Neural cell (in vitro differentiated cells): ENCODE measurements at regions not wholly inside any gene's neighbourhood (a gene's known extent, or its start where the extent isn't known, plus 50 kb on each side); places are given as distances from the start of the nearest gene placed in this dataset.

ENCODE experiments used
- H2AFZ ChIP-seq: fragments of 200-600, 300-800 bp; sonication (generic), shearing (Covaris generic); 2 replicates; pipeline ENCODE4 v1.6.0; 2014; ENCODE audit warnings: low read depth, mild to moderate bottlenecking, antibody characterized with exemption, low read length, moderate library complexity
- H3F3A ChIP-seq: fragments of 200-600 bp; shearing (Covaris generic); 2 replicates; pipeline ENCODE4 v1.6.1; 2016; ENCODE audit warnings: mild to moderate bottlenecking, moderate library complexity, mixed read lengths, antibody characterized with exemption, low read length; ENCODE audit not compliant: insufficient read depth, poor library complexity, severe bottlenecking
- H3K27ac ChIP-seq: fragments of 200-600, 300-800 bp; sonication (generic), shearing (Covaris generic); 2 replicates; pipeline ENCODE4 v1.5.1; 2014; ENCODE audit warnings: mild to moderate bottlenecking, low read length, moderate library complexity
- H3K27me3 ChIP-seq: fragments of 300-800, 200-600 bp; sonication (generic), shearing (Covaris generic); 2 replicates; pipeline ENCODE4 v1.6.0; 2014; ENCODE audit warnings: mild to moderate bottlenecking, low read depth, low read length, moderate library complexity; ENCODE audit not compliant: insufficient read depth
- H3K36me3 ChIP-seq: fragments of 300-800, 200-600 bp; sonication (generic), shearing (Covaris generic); 2 replicates; pipeline ENCODE4 v1.5.1; 2014; ENCODE audit warnings: mild to moderate bottlenecking, antibody characterized with exemption, low read length, moderate library complexity; ENCODE audit not compliant: insufficient read depth
- H3K4me2 ChIP-seq: fragments of 300-800, 200-600 bp; sonication (generic), shearing (Covaris generic); 2 replicates; pipeline ENCODE4 v1.6.0; 2014; ENCODE audit warnings: mild to moderate bottlenecking, low read length
- H3K4me3 ChIP-seq: fragments of 300-800, 200-600 bp; sonication (generic), shearing (Covaris generic); 2 replicates; pipeline ENCODE4 v1.5.1; 2014; ENCODE audit warnings: mild to moderate bottlenecking, low read length, moderate library complexity
- H3K79me2 ChIP-seq: fragments of 200-600 bp; shearing (Covaris generic); replicated peaks from 2 replicates; pipeline ENCODE4 v1.6.0; 2014; ENCODE audit warnings: mild to moderate bottlenecking, low read length, moderate library complexity; ENCODE audit not compliant: insufficient read depth
- H3K9ac ChIP-seq: fragments of 300-800, 200-600 bp; sonication (generic), shearing (Covaris generic); 2 replicates; pipeline ENCODE4 v1.6.1; 2016; ENCODE audit warnings: mild to moderate bottlenecking, low read length, mixed read lengths
- H3K9me2 ChIP-seq: fragments of 200-600 bp; shearing (Covaris generic); 2 replicates; pipeline ENCODE4 v1.6.1; 2016; ENCODE audit warnings: mild to moderate bottlenecking, low read length, mixed read lengths; ENCODE audit not compliant: insufficient read depth
- H3K9me3 ChIP-seq: fragments of 200-600, 300-800 bp; sonication (generic), shearing (Covaris generic); 2 replicates; pipeline ENCODE4 v1.6.1; 2016; ENCODE audit warnings: mild to moderate bottlenecking, mixed run types, low read length, moderate library complexity, mixed read lengths
- H4K20me1 ChIP-seq: fragments of 200-600 bp; shearing (Covaris generic); 2 replicates; pipeline ENCODE4 v1.6.1; 2016; ENCODE audit warnings: mild to moderate bottlenecking, mixed run types; ENCODE audit not compliant: insufficient read depth
- CTCF ChIP-seq: fragments of 450-650 bp; IDR thresholded peaks from 2 replicates; pipeline ENCODE4 v1.5.1; 2014; ENCODE audit warnings: antibody characterized with exemption, mild to moderate bottlenecking, moderate library complexity; ENCODE audit not compliant: poor library complexity, severe bottlenecking
- EP300 ChIP-seq: fragments of 450-650 bp; conservative IDR thresholded peaks from 2 replicates; pipeline ENCODE4 v1.6.1; 2014; ENCODE audit warnings: antibody characterized with exemption, mild to moderate bottlenecking, moderate library complexity; ENCODE audit not compliant: poor library complexity, severe bottlenecking
- EZH2 ChIP-seq: fragments of 200-600, 300-800 bp; shearing (Covaris generic), sonication (generic); IDR thresholded peaks from 2 replicates; pipeline ENCODE4 v1.6.1; 2014; ENCODE audit warnings: antibody characterized with exemption, low read length, borderline replicate concordance, mild to moderate bottlenecking; ENCODE audit not compliant: insufficient read depth, poor library complexity, severe bottlenecking
- MXI1 ChIP-seq: fragments of 450-650 bp; conservative IDR thresholded peaks from 2 replicates; pipeline ENCODE4 v1.6.1; 2014; ENCODE audit warnings: antibody characterized with exemption, mild to moderate bottlenecking; ENCODE audit not compliant: poor library complexity, severe bottlenecking
- POLR2AphosphoS5 ChIP-seq: IDR thresholded peaks from 2 replicates; pipeline ENCODE4 v1.6.1; 2012
- RAD21 ChIP-seq: fragments of 450-650 bp; conservative IDR thresholded peaks from 2 replicates; pipeline ENCODE4 v1.6.1; 2014; ENCODE audit warnings: antibody characterized with exemption, mild to moderate bottlenecking, moderate library complexity
- REST ChIP-seq: IDR thresholded peaks from 2 replicates; pipeline ENCODE4 v1.6.1; 2012; ENCODE audit warnings: borderline replicate concordance
- SMC3 ChIP-seq: fragments of 450-650 bp; conservative IDR thresholded peaks from 2 replicates; pipeline ENCODE4 v1.6.1; 2014; ENCODE audit warnings: antibody characterized with exemption, mild to moderate bottlenecking, moderate library complexity; ENCODE audit not compliant: poor library complexity
- TAF1 ChIP-seq: IDR thresholded peaks from 2 replicates; pipeline ENCODE4 v1.6.1; 2012; ENCODE audit warnings: low read depth

- no peak overlapping the region for H3K27ac ChIP-seq
- H4K20me1 ChIP-seq, result no peaks in the 10 kb centered on the region
- H3K36me3 ChIP-seq, result no peaks in the 10 kb centered on the region
- TF ChIP-seq POLR2AphosphoS5, result no peak
- TF ChIP-seq SMC3, result no peak
- no peaks in the 10 kb centered on the region for H3F3A ChIP-seq
- H3K4me2 ChIP-seq, result no peak overlapping the region
- no peaks in the 10 kb centered on the region for H3K9me3 ChIP-seq
- H3K4me3 ChIP-seq, result no peak overlapping the region
- no peaks in the 10 kb centered on the region for H3K27me3 ChIP-seq
- H2AFZ ChIP-seq, result no peak overlapping the region
- no peak overlapping the region for H3K9ac ChIP-seq
- no peaks in the 10 kb centered on the region for H3K9me2 ChIP-seq
- no peaks in the 10 kb centered on the region for H3K79me2 ChIP-seq
Observed at GRCh38 chr1:118716775-118717174, 271.4 kb downstream of the TBX15 start.

GRCh38 chr1:118711356-118711755 lies 276.8 kb downstream of the TBX15 start:
- Histone ChIP-seq H3K27me3 (no peaks in the 10 kb centered on the region), H3K27ac (no peak overlapping the region), H2AFZ (no peak overlapping the region), H3K9me2 (no peaks in the 10 kb centered on the region), H3F3A (no peaks in the 10 kb centered on the region), H4K20me1 (no peaks in the 10 kb centered on the region), H3K79me2 (no peaks in the 10 kb centered on the region), H3K4me2 (no peak overlapping the region), H3K4me3 (no peak overlapping the region), H3K9ac (no peak overlapping the region), H3K9me3 (no peaks in the 10 kb centered on the region), H3K36me3 (no peaks in the 10 kb centered on the region)
- no peak for TF ChIP-seq TAF1
- no peak for TF ChIP-seq CTCF
- no peak for TF ChIP-seq POLR2AphosphoS5
- TF ChIP-seq RAD21, result no peak
- TF ChIP-seq EP300, result no peak
- TF ChIP-seq MXI1, result no peak
- no peak for TF ChIP-seq SMC3
- TF ChIP-seq REST, result no peak
- TF ChIP-seq EZH2, result no peak

GRCh38 chr1:118698911-118699310 lies 289.2 kb downstream of the TBX15 start:
- Histone ChIP-seq H3K9me3 (no peaks in the 10 kb centered on the region), H2AFZ (no peak overlapping the region), H3K4me2 (no peak overlapping the region), H3K27me3 (no peaks in the 10 kb centered on the region), H3K9ac (no peak overlapping the region), H3K27ac (no peak overlapping the region), H3K36me3 (no peaks in the 10 kb centered on the region), H3F3A (no peaks in the 10 kb centered on the region), H3K79me2 (no peaks in the 10 kb centered on the region), H3K4me3 (no peak overlapping the region), H3K9me2 (no peaks in the 10 kb centered on the region), H4K20me1 (no peaks in the 10 kb centered on the region)
- TF ChIP-seq MXI1 (no peak), RAD21 (no peak), REST (no peak)
